Psoas muscle (tissue), 7 donors: ENCODE measurements at regions not wholly inside any gene's neighbourhood (a gene's known extent, or its start where the extent isn't known, plus 50 kb on each side); places are given as distances from the start of the nearest gene placed in this dataset.

ENCODE experiments used
- ATAC-seq, 4 donors: fragments of 200-7000 bp; cut with Tn5 transposase; one replicate each; pipeline ENCODE4 v1.9.1; 2020; ENCODE audit warnings: moderate library complexity in 3 of 4, mild to moderate bottlenecking in 2 of 4
- DNase-seq, 2 donors: peaks; one replicate each; pipeline ENCODE4 v3.0.0-alpha.2; 2020
- H3K27ac ChIP-seq: fragments of 200-600 bp; one replicate; pipeline ENCODE4 v1.8.0; 2022
- H3K27me3 ChIP-seq, 3 donors: fragments of 200-600 bp in 1 of 3; one replicate each; pipeline versions ENCODE4 v1.6.1 to v1.8.0; 2013 to 2022; ENCODE audit warnings: low read length in 2 of 3, mild to moderate bottlenecking in 2 of 3, moderate library complexity in 1 of 3; ENCODE audit not compliant: insufficient read depth in 3 of 3
- H3K36me3 ChIP-seq, 2 donors: fragments of 200-600 bp in 1 of 2; one replicate each; pipeline versions ENCODE4 v1.6.1 to v1.8.0; 2013 to 2022; ENCODE audit warnings: low read depth in 1 of 2, mild to moderate bottlenecking in 1 of 2, moderate library complexity in 1 of 2; ENCODE audit not compliant: insufficient read depth in 1 of 2
- H3K4me1 ChIP-seq: fragments of 200-600 bp; one replicate; pipeline ENCODE4 v1.8.0; 2022
- H3K4me3 ChIP-seq: fragments of 200-600 bp; one replicate; pipeline ENCODE4 v1.8.0; 2022; ENCODE audit warnings: mild to moderate bottlenecking
- H3K9me3 ChIP-seq: fragments of 200-600 bp; one replicate; pipeline ENCODE4 v1.8.0; 2022
- WGBS, 3 donors: extraction: QIAGEN DNeasy Blood & Tissue Kit; methylation state at CpG; one replicate each; pipeline versions ENCODE4 v1.1.6 to v1.1.7; 2013; 5-methylcytosine and 5-hydroxymethylcytosine counted together
- intact Hi-C, 2 donors: fragments of 100-400 bp; cut with DNase I; formaldehyde crosslinking; loops; one replicate each; pipeline versions ENCODE4 v1.11.0 to v1.14.2; 2022
- TF ChIP-seq, protein P1 (sequence below): fragments of 200-600 bp; IDR thresholded peaks from one replicate; pipeline ENCODE4 v1.8.0; 2022; ENCODE audit warnings: antibody characterized with exemption
- donor health status: healthy with polysubstance abuse.
- donor health status: DM: no; HTN: no; CAD: no; lungs with moderate emphysema.
- donor health status: Bipolar disorder and iron deficiency.
- donor health status: healthy.
- donor health status: DM: yes; HTN: yes; CAD: no.
- donor health status: DM: no; HTN: no; CAD: no.
- donor health status: DM: yes; HTN: yes; CAD: no.

DNA sequence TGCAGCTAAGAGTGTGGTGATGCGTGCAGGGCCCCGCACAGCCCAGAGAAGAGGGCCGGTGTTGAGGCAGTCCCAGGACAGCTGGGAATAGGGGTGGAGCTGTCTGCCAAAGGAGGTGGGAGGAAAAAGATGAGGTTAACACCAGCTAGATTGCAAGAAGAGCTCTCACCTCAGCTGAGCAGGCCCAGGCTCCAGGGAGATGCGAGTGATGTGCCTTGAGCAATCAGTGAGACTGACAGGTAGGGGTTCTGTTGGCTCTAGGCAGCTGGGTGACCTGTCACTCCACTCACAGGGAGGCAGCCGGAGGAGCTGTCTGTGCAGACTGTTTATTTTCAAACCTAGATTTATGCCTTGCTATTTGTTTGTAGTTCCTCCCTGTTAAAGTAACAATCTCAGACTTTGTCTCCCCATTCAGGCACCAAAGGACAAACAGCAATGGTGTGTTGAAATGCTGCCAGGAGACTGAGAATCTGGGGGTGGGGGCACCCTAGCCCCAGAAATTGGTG is 205.1 kb upstream of the CXCL12 start:
- Histone ChIP-seq H3K9me3 (no peaks in the 10 kb centered on the region), H3K4me3 (no peak overlapping the region), H3K27me3 (peaks cover 0 to 3% (median 0%) of the 10 kb centered on the region in 3 donors), H3K36me3 (no peaks in the 10 kb centered on the region), H3K4me1 (no peaks in the 10 kb centered on the region), H3K27ac (no peak overlapping the region)
- intact Hi-C loops = no loop called here
- TF ChIP-seq, protein P1, sequence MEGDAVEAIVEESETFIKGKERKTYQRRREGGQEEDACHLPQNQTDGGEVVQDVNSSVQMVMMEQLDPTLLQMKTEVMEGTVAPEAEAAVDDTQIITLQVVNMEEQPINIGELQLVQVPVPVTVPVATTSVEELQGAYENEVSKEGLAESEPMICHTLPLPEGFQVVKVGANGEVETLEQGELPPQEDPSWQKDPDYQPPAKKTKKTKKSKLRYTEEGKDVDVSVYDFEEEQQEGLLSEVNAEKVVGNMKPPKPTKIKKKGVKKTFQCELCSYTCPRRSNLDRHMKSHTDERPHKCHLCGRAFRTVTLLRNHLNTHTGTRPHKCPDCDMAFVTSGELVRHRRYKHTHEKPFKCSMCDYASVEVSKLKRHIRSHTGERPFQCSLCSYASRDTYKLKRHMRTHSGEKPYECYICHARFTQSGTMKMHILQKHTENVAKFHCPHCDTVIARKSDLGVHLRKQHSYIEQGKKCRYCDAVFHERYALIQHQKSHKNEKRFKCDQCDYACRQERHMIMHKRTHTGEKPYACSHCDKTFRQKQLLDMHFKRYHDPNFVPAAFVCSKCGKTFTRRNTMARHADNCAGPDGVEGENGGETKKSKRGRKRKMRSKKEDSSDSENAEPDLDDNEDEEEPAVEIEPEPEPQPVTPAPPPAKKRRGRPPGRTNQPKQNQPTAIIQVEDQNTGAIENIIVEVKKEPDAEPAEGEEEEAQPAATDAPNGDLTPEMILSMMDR = no peak
- DNase-seq = no peak
- WGBS, 3 donors = 79 to 91% (median 85%) methylated on average over 5 of the region's 5 CpGs
- no peak for ATAC-seq

GRCh38 chr10:44591911-44592310 is 207.0 kb upstream of the CXCL12 start:
- ATAC-seq = no peak
- WGBS, 3 donors = 63 to 73% (median 70%) methylated on average over 1 of the region's 1 CpG
- DNase-seq = no peak
- Histone ChIP-seq H3K4me3 (no peak overlapping the region), H3K9me3 (no peaks in the 10 kb centered on the region), H3K27ac (no peak overlapping the region), H3K4me1 (no peaks in the 10 kb centered on the region), H3K36me3 (no peaks in the 10 kb centered on the region), H3K27me3 (peaks cover 0 to 3% (median 0%) of the 10 kb centered on the region in 3 donors)
- intact Hi-C loops = no loop called here
- TF ChIP-seq, protein P1 = no peak

DNA sequence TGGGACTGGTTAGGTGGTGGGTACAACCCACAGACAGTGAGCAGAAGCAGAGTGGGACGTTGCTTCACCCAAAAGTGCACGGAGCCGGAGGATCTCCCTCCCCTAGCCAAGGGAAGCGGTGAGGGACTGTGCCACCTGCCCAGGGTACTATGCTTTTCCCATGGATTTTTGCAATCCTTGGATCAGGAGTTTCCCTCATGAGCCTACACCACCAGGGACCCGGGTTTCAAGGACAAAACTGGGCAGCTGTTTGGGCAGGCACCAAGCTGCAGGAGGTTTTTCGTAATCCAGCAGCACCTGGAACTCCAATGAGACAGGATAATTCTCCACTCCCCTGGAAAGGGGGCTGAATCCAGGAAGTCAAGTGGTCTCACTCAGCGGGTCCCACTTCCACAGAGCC is 209.1 kb upstream of the CXCL12 start:
- WGBS, 3 donors = 55 to 74% (median 57%) methylated on average over 7 of the region's 7 CpGs
- intact Hi-C loops = no loop called here
- no peaks in the 10 kb centered on the region for H3K9me3 ChIP-seq
- no peak for ATAC-seq
- H3K4me3 ChIP-seq = no peak overlapping the region
- no peak overlapping the region for H3K27ac ChIP-seq
- no peaks in the 10 kb centered on the region for H3K36me3 ChIP-seq
- H3K4me1 ChIP-seq = no peaks in the 10 kb centered on the region
- TF ChIP-seq, protein P1 = no peak
- H3K27me3 ChIP-seq = peaks cover 0 to 3% (median 0%) of the 10 kb centered on the region in 3 donors
- no peak for DNase-seq

DNA sequence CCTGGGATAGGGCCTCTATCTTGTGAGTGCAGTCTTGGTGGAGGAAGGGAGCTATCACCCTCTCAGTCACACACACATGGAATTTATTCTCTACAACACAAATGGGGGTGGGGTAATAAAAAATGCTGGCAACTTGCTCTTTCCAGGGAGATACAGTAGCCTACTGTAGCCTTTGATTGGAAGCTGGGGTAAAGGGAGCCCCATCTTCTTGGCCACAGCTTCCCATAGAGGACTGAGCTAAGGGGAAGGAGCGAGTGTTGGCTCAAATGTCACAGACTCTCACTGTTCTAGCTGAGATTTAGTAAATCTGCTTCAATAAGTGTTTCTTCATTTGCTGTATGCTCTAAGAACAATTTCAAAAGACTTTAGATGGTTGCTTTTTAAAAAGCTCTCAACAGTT is 222.2 kb upstream of the CXCL12 start:
- no peak for DNase-seq
- TF ChIP-seq, protein P1 = no peak
- 93 to 100% (median 96%) methylated on average over 1 of the region's 1 CpG for WGBS, 3 donors
- intact Hi-C loops = no loop called here
- peaks cover 0 to 2% (median 0%) of the 10 kb centered on the region in 3 donors for H3K27me3 ChIP-seq
- H3K9me3 ChIP-seq = no peaks in the 10 kb centered on the region
- H3K4me1 ChIP-seq = no peaks in the 10 kb centered on the region
- no peak overlapping the region for H3K4me3 ChIP-seq
- H3K36me3 ChIP-seq = no peaks in the 10 kb centered on the region
- H3K27ac ChIP-seq = no peak overlapping the region
- no peak for ATAC-seq

GRCh38 chr10:44618910-44619309 is 234.0 kb upstream of the CXCL12 start:
- 31 to 39% (median 36%) methylated on average over 3 of the region's 3 CpGs for WGBS, 3 donors
- ATAC-seq = no peak
- no peaks in the 10 kb centered on the region for H3K9me3 ChIP-seq
- intact Hi-C loops = no loop called here
- no peaks in the 10 kb centered on the region for H3K27me3 ChIP-seq
- no peaks in the 10 kb centered on the region for H3K36me3 ChIP-seq
- H3K27ac ChIP-seq = no peak overlapping the region
- TF ChIP-seq, protein P1 = no peak
- H3K4me1 ChIP-seq = no peaks in the 10 kb centered on the region
- no peak for DNase-seq
- H3K4me3 ChIP-seq = no peak overlapping the region
